ENCODE measurements at regions not wholly inside any gene's neighbourhood (a gene's known extent, or its start where the extent isn't known, plus 50 kb on each side); places are given as distances from the start of the nearest gene placed in this dataset.

- TF ChIP-seq CTCF (IDR thresholded peaks at IDR 0.05; ENCODE audit: low read depth, low read length, missing control alignments), result no peak
- H3K27ac ChIP-seq, result peak overlapping the region; percentile 39
- no peak overlapping the region for H3K4me3 ChIP-seq (ENCODE audit: low read depth, low read length)
- peak; percentile 53 for DNase-seq
- H3K36me3 ChIP-seq (replicated peaks), result no peaks in the 10 kb centered on the region
- in situ Hi-C loops (cut with HindIII; ENCODE audit: low pct_ligation_motif_present, low sequenced_read_pairs), result no loop called here
- H3K27me3 ChIP-seq (replicated peaks), result no peaks in the 10 kb centered on the region
Observed at GRCh38 chr14:71380271-71380670, 473.0 kb downstream of the PCNX1 start.

- TF ChIP-seq CTCF (IDR thresholded peaks at IDR 0.05; ENCODE audit: low read depth, low read length, missing control alignments), result no peak
- no peaks in the 10 kb centered on the region for H3K27me3 ChIP-seq (replicated peaks)
- no peak overlapping the region for H3K27ac ChIP-seq
- H3K36me3 ChIP-seq (replicated peaks), result no peaks in the 10 kb centered on the region
- DNase-seq, result no peak
- no peak overlapping the region for H3K4me3 ChIP-seq (ENCODE audit: low read depth, low read length)
- in situ Hi-C loops (cut with HindIII; ENCODE audit: low pct_ligation_motif_present, low sequenced_read_pairs), result no loop called here
Observed at GRCh38 chr14:71381814-71382213, 474.6 kb downstream of the PCNX1 start.

GRCh38 chr14:71382315-71382714 lies 475.1 kb downstream of the PCNX1 start:
- in situ Hi-C loops (cut with HindIII; ENCODE audit: low pct_ligation_motif_present, low sequenced_read_pairs), result no loop called here
- H3K27me3 ChIP-seq (replicated peaks), result no peaks in the 10 kb centered on the region
- H3K36me3 ChIP-seq (replicated peaks), result no peaks in the 10 kb centered on the region
- no peak overlapping the region for H3K27ac ChIP-seq
- no peak overlapping the region for H3K4me3 ChIP-seq (ENCODE audit: low read depth, low read length)
- TF ChIP-seq CTCF (IDR thresholded peaks at IDR 0.05; ENCODE audit: low read depth, low read length, missing control alignments), result no peak
- DNase-seq, result no peak

GRCh38 chr14:71383510-71383909 lies 476.3 kb downstream of the PCNX1 start:
- DNase-seq, result no peak
- TF ChIP-seq CTCF (IDR thresholded peaks at IDR 0.05; ENCODE audit: low read depth, low read length, missing control alignments), result no peak
- no peak overlapping the region for H3K4me3 ChIP-seq (ENCODE audit: low read depth, low read length)
- H3K27me3 ChIP-seq (replicated peaks), result no peaks in the 10 kb centered on the region
- no peaks in the 10 kb centered on the region for H3K36me3 ChIP-seq (replicated peaks)
- H3K27ac ChIP-seq, result no peak overlapping the region
- in situ Hi-C loops (cut with HindIII; ENCODE audit: low pct_ligation_motif_present, low sequenced_read_pairs), result no loop called here

GRCh38 chr14:71384007-71384845 lies 477.0 kb downstream of the PCNX1 start:
- no peak overlapping the region for H3K27ac ChIP-seq
- H3K36me3 ChIP-seq (replicated peaks), result no peaks in the 10 kb centered on the region
- no peak for TF ChIP-seq CTCF (IDR thresholded peaks at IDR 0.05; ENCODE audit: low read depth, low read length, missing control alignments)
- in situ Hi-C loops (cut with HindIII; ENCODE audit: low pct_ligation_motif_present, low sequenced_read_pairs), result no loop called here
- no peaks in the 10 kb centered on the region for H3K27me3 ChIP-seq (replicated peaks)
- DNase-seq, result no peak
- H3K4me3 ChIP-seq (ENCODE audit: low read depth, low read length), result no peak overlapping the region

- in situ Hi-C loops (cut with HindIII; ENCODE audit: low pct_ligation_motif_present, low sequenced_read_pairs), result no loop called here
- no peak for TF ChIP-seq CTCF (IDR thresholded peaks at IDR 0.05; ENCODE audit: low read depth, low read length, missing control alignments)
Observed at GRCh38 chr14:71387753-71388152, 480.5 kb downstream of the PCNX1 start.

More at GRCh38 chr14:71387753-71388152, 480.5 kb downstream of the PCNX1 start:
- no peaks in the 10 kb centered on the region for H3K36me3 ChIP-seq (replicated peaks)
- H3K4me3 ChIP-seq (ENCODE audit: low read depth, low read length), result no peak overlapping the region
- H3K27ac ChIP-seq, result no peak overlapping the region
- no peak for DNase-seq
- H3K27me3 ChIP-seq (replicated peaks), result no peaks in the 10 kb centered on the region

All from brain microvascular endothelial cell (primary cell).